SK-N-SH (cell line): ENCODE measurements at regions not wholly inside any gene's neighbourhood (a gene's known extent, or its start where the extent isn't known, plus 50 kb on each side); places are given as distances from the start of the nearest gene placed in this dataset.

Source experiments
- CTCF ChIA-PET: fragments of 300-600, 350-600 bp; formaldehyde crosslinking; extraction: SDS; loops from one replicate; lab custom pipeline; 2021; lab: Yijun Ruan, JAX
- POLR2A ChIA-PET: fragments of 350-600 bp; sonication (Branson Sonifier 250); formaldehyde crosslinking; extraction: SDS; loops from one replicate; lab custom pipeline; 2020; ENCODE audit warnings: antibody characterized with exemption, inconsistent platforms; lab: Yijun Ruan, JAX
- DNase-seq: peaks from one replicate; pipeline ENCODE4 v3.0.0; 2012
- H2AFZ ChIP-seq: fragments of 200-600 bp; sonication (generic); 2 replicates; pipeline ENCODE4 v1.8.1; 2016; ENCODE audit warnings: antibody characterized with exemption, mild to moderate bottlenecking, low read depth
- H3F3A ChIP-seq: fragments of 200-600 bp; sonication (generic); replicated peaks from 2 replicates; pipeline ENCODE3; 2016; ENCODE audit warnings: antibody characterized with exemption, mild to moderate bottlenecking; ENCODE audit not compliant: insufficient read depth
- H3K27ac ChIP-seq, 2 experiments: fragments of 200-500 bp in 1 of 2; fragments of 200-600 bp in 1 of 2; sonication (Bioruptor generic) in 1 of 2; sonication (generic), shearing (Covaris generic) in 1 of 2; 2 replicates each; pipeline versions ENCODE4 v1.5.1 to v1.6.1; 2014 to 2016; ENCODE audit warnings: low read depth in 2 of 2, inconsistent platforms in 1 of 2, low read length in 1 of 2, mild to moderate bottlenecking in 1 of 2, mixed read lengths in 1 of 2
- H3K27me3 ChIP-seq: fragments of 200-600 bp; sonication (generic), shearing (Covaris generic); 2 replicates; pipeline ENCODE4 v1.6.1; 2016; ENCODE audit warnings: mixed run types; ENCODE audit not compliant: insufficient read depth
- H3K36me3 ChIP-seq, 2 experiments: fragments of 200-500 bp in 1 of 2; fragments of 200-600 bp in 1 of 2; sonication (Bioruptor generic) in 1 of 2; sonication (generic) in 1 of 2; replicated peaks in 1 of 2; 2 replicates each; pipeline versions ENCODE3 to v1.5.1; 2014 to 2016; ENCODE audit warnings: low read length in 1 of 2, mild to moderate bottlenecking in 1 of 2; ENCODE audit not compliant: insufficient read depth in 2 of 2, control insufficient read depth in 1 of 2
- H3K4me1 ChIP-seq, 2 experiments: fragments of 200-500 bp in 1 of 2; fragments of 200-600 bp in 1 of 2; sonication (Bioruptor generic) in 1 of 2; sonication (generic), shearing (Covaris generic) in 1 of 2; 2 replicates each; pipeline versions ENCODE4 v1.5.1 to v1.6.1; 2014 to 2016; ENCODE audit warnings: low read depth in 1 of 2, low read length in 1 of 2, mixed run types in 1 of 2; ENCODE audit not compliant: insufficient read depth in 2 of 2, control insufficient read depth in 1 of 2
- H3K4me2 ChIP-seq: fragments of 200-600 bp; sonication (generic), shearing (Covaris generic); 2 replicates; pipeline ENCODE4 v1.6.1; 2017; ENCODE audit warnings: mixed run types
- H3K4me3 ChIP-seq, 2 experiments: fragments of 200-500 bp in 1 of 2; fragments of 200-600 bp in 1 of 2; sonication (Bioruptor generic) in 1 of 2; sonication (generic), shearing (Covaris generic) in 1 of 2; 2 replicates each; pipeline versions ENCODE4 v1.5.1 to v1.8.1; 2014 to 2016; ENCODE audit warnings: low read depth in 2 of 2, inconsistent platforms in 1 of 2, low read length in 1 of 2, mild to moderate bottlenecking in 1 of 2, mixed read lengths in 1 of 2, moderate library complexity in 1 of 2
- H3K79me2 ChIP-seq: fragments of 200-600 bp; sonication (generic); 2 replicates; pipeline ENCODE4 v1.8.1; 2017; ENCODE audit warnings: mild to moderate bottlenecking; ENCODE audit not compliant: insufficient read depth
- H3K9ac ChIP-seq: fragments of 200-600 bp; sonication (generic); 2 replicates; pipeline ENCODE4 v1.6.1; 2017; ENCODE audit warnings: mixed run types
- H3K9me2 ChIP-seq: fragments of 200-600 bp; sonication (generic); 2 replicates; pipeline ENCODE4 v1.6.1; 2017; ENCODE audit warnings: mixed run types
- H3K9me3 ChIP-seq: fragments of 200-600 bp; sonication (generic); 2 replicates; pipeline ENCODE4 v1.6.1; 2017; ENCODE audit warnings: mixed run types, mild to moderate bottlenecking, moderate library complexity
- H4K20me1 ChIP-seq: fragments of 200-600 bp; sonication (generic); 2 replicates; pipeline ENCODE4 v1.6.1; 2017; ENCODE audit warnings: mild to moderate bottlenecking, mixed run types; ENCODE audit not compliant: insufficient read depth
- CHD2 ChIP-seq: fragments of 150-350 bp; IDR thresholded peaks from 2 replicates; pipeline ENCODE4 v1.6.1; 2018; ENCODE audit warnings: low read length; ENCODE audit not compliant: partially characterized antibody
- CTCF ChIP-seq: fragments of 200-600 bp; sonication (generic); IDR thresholded peaks from 2 replicates; pipeline ENCODE4 v1.6.1; 2017; ENCODE audit warnings: antibody characterized with exemption, mild to moderate bottlenecking, moderate library complexity
- FOSL2 ChIP-seq: IDR thresholded peaks from 2 replicates; pipeline ENCODE4 v1.4.0; 2012; ENCODE audit warnings: low read depth, mild to moderate bottlenecking, moderate library complexity, borderline replicate concordance
- IRF3 ChIP-seq: fragments of 150-350 bp; IDR thresholded peaks from 2 replicates; pipeline ENCODE4 v1.6.1; 2016; ENCODE audit warnings: mild to moderate bottlenecking, low read depth, low read length
- JUND ChIP-seq: IDR thresholded peaks from 2 replicates; pipeline ENCODE4 v1.4.0; 2012
- MEF2A ChIP-seq: IDR thresholded peaks from 2 replicates; pipeline ENCODE4 v1.4.0; 2012; ENCODE audit warnings: low read depth, borderline replicate concordance
- NFIC ChIP-seq: IDR thresholded peaks from 2 replicates; pipeline ENCODE4 v1.4.0; 2012; ENCODE audit warnings: borderline replicate concordance
- POLR2AphosphoS5 ChIP-seq: IDR thresholded peaks from 2 replicates; pipeline ENCODE4 v1.6.1; 2012; ENCODE audit warnings: low read depth, low read length
- RAD21 ChIP-seq: IDR thresholded peaks from 2 replicates; pipeline ENCODE4 v1.6.1; 2012; ENCODE audit warnings: mild to moderate bottlenecking, low read length
- RFX5 ChIP-seq: IDR thresholded peaks from 2 replicates; pipeline ENCODE4 v1.6.1; 2012; ENCODE audit warnings: mild to moderate bottlenecking, improper control_type of control experiment, low read length
- SMC3 ChIP-seq: IDR thresholded peaks from 2 replicates; pipeline ENCODE4 v1.6.1; 2012; ENCODE audit warnings: low read depth, low read length, improper control_type of control experiment
- TAF1 ChIP-seq: IDR thresholded peaks from 2 replicates; pipeline ENCODE4 v1.6.1; 2012; ENCODE audit warnings: low read depth, mild to moderate bottlenecking, low read length, moderate library complexity, borderline replicate concordance
- TEAD4 ChIP-seq: IDR thresholded peaks from 2 replicates; pipeline ENCODE4 v1.4.0; 2012; ENCODE audit warnings: mild to moderate bottlenecking, borderline replicate concordance; ENCODE audit not compliant: insufficient read depth
- USF1 ChIP-seq: IDR thresholded peaks from 2 replicates; pipeline ENCODE4 v1.4.0; 2012; ENCODE audit warnings: low read depth, borderline replicate concordance
- WGBS: methylation state at CpG from one replicate; pipeline ENCODE4 v1.1.6; 2017; ENCODE audit warnings: low lambda C conversion rate; 5-methylcytosine and 5-hydroxymethylcytosine counted together
- TF ChIP-seq, protein P1 (sequence below): IDR thresholded peaks from 2 replicates; pipeline ENCODE4 v1.4.0; 2012; ENCODE audit warnings: low read depth, borderline replicate concordance
- TF ChIP-seq, protein P2 (sequence below): fragments of 150-350 bp; IDR thresholded peaks from 2 replicates; pipeline ENCODE4 v1.6.1; 2017; ENCODE audit warnings: antibody characterized with exemption, low read length, low read depth, borderline replicate concordance
- TF ChIP-seq, protein P3 (sequence below): IDR thresholded peaks from 2 replicates; pipeline ENCODE4 v1.6.1; 2012; ENCODE audit warnings: mild to moderate bottlenecking, low read depth, low read length, moderate library complexity

GRCh38 chr20:48069596-48069995 is 284.3 kb upstream of the SULF2 start:
- no peak overlapping the region for H3K9ac ChIP-seq
- H3K9me3 ChIP-seq = no peaks in the 10 kb centered on the region
- H3K4me3 ChIP-seq = no peak overlapping the region
- TF ChIP-seq JUND (no peak), SMC3 (no peak), USF1 (no peak), RAD21 (no peak), NFIC (no peak), MEF2A (no peak), CHD2 (no peak), IRF3 (no peak), FOSL2 (no peak), POLR2AphosphoS5 (no peak), CTCF (no peak), TAF1 (no peak), TEAD4 (no peak), RFX5 (no peak)
- TF ChIP-seq, protein P1, sequence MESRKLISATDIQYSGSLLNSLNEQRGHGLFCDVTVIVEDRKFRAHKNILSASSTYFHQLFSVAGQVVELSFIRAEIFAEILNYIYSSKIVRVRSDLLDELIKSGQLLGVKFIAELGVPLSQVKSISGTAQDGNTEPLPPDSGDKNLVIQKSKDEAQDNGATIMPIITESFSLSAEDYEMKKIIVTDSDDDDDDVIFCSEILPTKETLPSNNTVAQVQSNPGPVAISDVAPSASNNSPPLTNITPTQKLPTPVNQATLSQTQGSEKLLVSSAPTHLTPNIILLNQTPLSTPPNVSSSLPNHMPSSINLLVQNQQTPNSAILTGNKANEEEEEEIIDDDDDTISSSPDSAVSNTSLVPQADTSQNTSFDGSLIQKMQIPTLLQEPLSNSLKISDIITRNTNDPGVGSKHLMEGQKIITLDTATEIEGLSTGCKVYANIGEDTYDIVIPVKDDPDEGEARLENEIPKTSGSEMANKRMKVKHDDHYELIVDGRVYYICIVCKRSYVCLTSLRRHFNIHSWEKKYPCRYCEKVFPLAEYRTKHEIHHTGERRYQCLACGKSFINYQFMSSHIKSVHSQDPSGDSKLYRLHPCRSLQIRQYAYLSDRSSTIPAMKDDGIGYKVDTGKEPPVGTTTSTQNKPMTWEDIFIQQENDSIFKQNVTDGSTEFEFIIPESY = no peak
- TF ChIP-seq, protein P2, sequence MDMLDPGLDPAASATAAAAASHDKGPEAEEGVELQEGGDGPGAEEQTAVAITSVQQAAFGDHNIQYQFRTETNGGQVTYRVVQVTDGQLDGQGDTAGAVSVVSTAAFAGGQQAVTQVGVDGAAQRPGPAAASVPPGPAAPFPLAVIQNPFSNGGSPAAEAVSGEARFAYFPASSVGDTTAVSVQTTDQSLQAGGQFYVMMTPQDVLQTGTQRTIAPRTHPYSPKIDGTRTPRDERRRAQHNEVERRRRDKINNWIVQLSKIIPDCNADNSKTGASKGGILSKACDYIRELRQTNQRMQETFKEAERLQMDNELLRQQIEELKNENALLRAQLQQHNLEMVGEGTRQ = no peak
- TF ChIP-seq, protein P3, sequence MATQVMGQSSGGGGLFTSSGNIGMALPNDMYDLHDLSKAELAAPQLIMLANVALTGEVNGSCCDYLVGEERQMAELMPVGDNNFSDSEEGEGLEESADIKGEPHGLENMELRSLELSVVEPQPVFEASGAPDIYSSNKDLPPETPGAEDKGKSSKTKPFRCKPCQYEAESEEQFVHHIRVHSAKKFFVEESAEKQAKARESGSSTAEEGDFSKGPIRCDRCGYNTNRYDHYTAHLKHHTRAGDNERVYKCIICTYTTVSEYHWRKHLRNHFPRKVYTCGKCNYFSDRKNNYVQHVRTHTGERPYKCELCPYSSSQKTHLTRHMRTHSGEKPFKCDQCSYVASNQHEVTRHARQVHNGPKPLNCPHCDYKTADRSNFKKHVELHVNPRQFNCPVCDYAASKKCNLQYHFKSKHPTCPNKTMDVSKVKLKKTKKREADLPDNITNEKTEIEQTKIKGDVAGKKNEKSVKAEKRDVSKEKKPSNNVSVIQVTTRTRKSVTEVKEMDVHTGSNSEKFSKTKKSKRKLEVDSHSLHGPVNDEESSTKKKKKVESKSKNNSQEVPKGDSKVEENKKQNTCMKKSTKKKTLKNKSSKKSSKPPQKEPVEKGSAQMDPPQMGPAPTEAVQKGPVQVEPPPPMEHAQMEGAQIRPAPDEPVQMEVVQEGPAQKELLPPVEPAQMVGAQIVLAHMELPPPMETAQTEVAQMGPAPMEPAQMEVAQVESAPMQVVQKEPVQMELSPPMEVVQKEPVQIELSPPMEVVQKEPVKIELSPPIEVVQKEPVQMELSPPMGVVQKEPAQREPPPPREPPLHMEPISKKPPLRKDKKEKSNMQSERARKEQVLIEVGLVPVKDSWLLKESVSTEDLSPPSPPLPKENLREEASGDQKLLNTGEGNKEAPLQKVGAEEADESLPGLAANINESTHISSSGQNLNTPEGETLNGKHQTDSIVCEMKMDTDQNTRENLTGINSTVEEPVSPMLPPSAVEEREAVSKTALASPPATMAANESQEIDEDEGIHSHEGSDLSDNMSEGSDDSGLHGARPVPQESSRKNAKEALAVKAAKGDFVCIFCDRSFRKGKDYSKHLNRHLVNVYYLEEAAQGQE = no peak
- no peaks in the 10 kb centered on the region for H3K27me3 ChIP-seq
- no peaks in the 10 kb centered on the region for H3K4me1 ChIP-seq
- 60% methylated on average over 3 of the region's 3 CpGs for WGBS
- no peak overlapping the region for H3K27ac ChIP-seq
- no peaks in the 10 kb centered on the region for H4K20me1 ChIP-seq
- DNase-seq = no peak
- ChIA-PET POLR2A (no interaction called here), CTCF (interaction anchor here (0.9 kb wide), 1 partner anchor 10 kb away, joined by 4 read pairs; no protein-coding TSS in a partner anchor)
- H2AFZ ChIP-seq = no peak overlapping the region
- H3K36me3 ChIP-seq = no peaks in the 10 kb centered on the region
- H3K9me2 ChIP-seq = no peaks in the 10 kb centered on the region
- H3K4me2 ChIP-seq = no peak overlapping the region
- H3F3A ChIP-seq = no peaks in the 10 kb centered on the region
- H3K79me2 ChIP-seq = no peaks in the 10 kb centered on the region
